Stomach (tissue), 8 donors: ENCODE measurements at regions not wholly inside any gene's neighbourhood (a gene's known extent, or its start where the extent isn't known, plus 50 kb on each side); places are given as distances from the start of the nearest gene placed in this dataset.

Experiments used
- DNase-seq, 2 donors: peaks; one replicate each; pipeline versions ENCODE4 v3.0.0 to v3.0.0-alpha.2; 2013 to 2019
- H3K27ac ChIP-seq, 5 donors: fragments of 200-600 bp in 4 of 5; sonication (generic) in 4 of 5; one replicate each; pipeline ENCODE4 v1.5.1; 2013 to 2019; ENCODE audit warnings: mild to moderate bottlenecking in 1 of 5, moderate library complexity in 1 of 5
- H3K27me3 ChIP-seq, 3 donors: fragments of 200-600 bp; sonication (generic); one replicate each; pipeline ENCODE4 v1.5.1; 2017 to 2019; ENCODE audit warnings: mixed run types in 1 of 3
- H3K36me3 ChIP-seq, 4 donors: fragments of 200-600 bp; sonication (generic); 1 replicate in 3 of 4; 2 replicates in 1 of 4; pipeline ENCODE4 v1.5.1; 2016 to 2019
- H3K4me1 ChIP-seq, 4 donors: fragments of 200-600 bp; sonication (generic); one replicate each; pipeline ENCODE4 v1.5.1; 2016 to 2019
- H3K4me3 ChIP-seq, 4 donors: fragments of 200-600 bp; sonication (generic) in 3 of 4; one replicate each; pipeline ENCODE4 v1.5.1; 2016 to 2019; ENCODE audit warnings: mild to moderate bottlenecking in 1 of 4
- H3K9me3 ChIP-seq, 4 donors: fragments of 200-600 bp; sonication (generic); one replicate each; pipeline ENCODE4 v1.5.1; 2016 to 2019
- CTCF ChIP-seq, 7 experiments: fragments of 450-650 bp in 4 of 7; fragments of 200-600 bp in 3 of 7; sonication (generic) in 3 of 7; IDR thresholded peaks; one replicate each; pipeline ENCODE4 v1.5.1; 2016 to 2019; ENCODE audit warnings: antibody characterized with exemption in 7 of 7, control low read depth in 2 of 7, mild to moderate bottlenecking in 1 of 7
- EP300 ChIP-seq: sonication (generic); formaldehyde crosslinking; IDR thresholded peaks from one replicate; pipeline ENCODE4 v1.6.1; 2017; ENCODE audit warnings: antibody characterized with exemption
- POLR2A ChIP-seq, 4 donors: fragments of 450-650 bp; IDR thresholded peaks; one replicate each; pipeline ENCODE4 v1.6.1; 2016; ENCODE audit warnings: antibody characterized with exemption in 4 of 4, control low read depth in 2 of 4, mild to moderate bottlenecking in 1 of 4, moderate library complexity in 1 of 4
- POLR2AphosphoS5 ChIP-seq, 3 donors: sonication (generic); formaldehyde crosslinking; IDR thresholded peaks; one replicate each; pipeline ENCODE4 v1.6.1; 2016; ENCODE audit warnings: antibody characterized with exemption in 3 of 3
- WGBS, 5 donors: extraction: QIAGEN DNeasy Blood & Tissue Kit in 3 of 5; methylation state at CpG; one replicate each; pipeline versions ENCODE4 v1.1.5 to v1.1.7; 2013 to 2018; 5-methylcytosine and 5-hydroxymethylcytosine counted together
- intact Hi-C: fragments of 100-400 bp; cut with DNase I; formaldehyde crosslinking; loops from one replicate; pipeline ENCODE4 v1.15.1; 2023; ENCODE audit warnings: low total_unique reads
- donor health status: healthy with polysubstance abuse.
- donor health status: Bipolar disorder and iron deficiency.
- donor health status: healthy.

DNA sequence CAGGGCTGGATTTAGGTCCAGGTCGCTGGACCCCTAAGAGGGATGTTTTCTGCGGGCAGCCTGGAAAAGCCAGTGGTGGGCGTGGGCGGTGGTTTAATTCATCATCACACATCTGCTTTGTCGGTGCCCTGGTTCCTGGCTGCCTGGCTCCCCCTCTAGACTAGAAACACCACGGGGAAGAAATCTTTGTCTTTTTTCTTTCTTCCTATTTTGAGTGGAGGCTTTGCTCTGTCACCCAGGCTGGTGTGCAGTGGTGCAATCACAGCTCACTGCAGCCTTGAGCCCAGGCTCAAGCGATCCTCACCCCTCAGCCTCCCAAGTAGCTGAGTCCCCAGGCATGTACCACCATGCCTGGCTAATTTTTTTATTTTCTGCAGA lies 86.6 kb upstream of the LINC01488 start:
- Histone ChIP-seq H3K36me3 (no peaks in the 10 kb centered on the region), H3K9me3 (no peaks in the 10 kb centered on the region), H3K4me3 (no peak overlapping the region), H3K27ac (no peak overlapping the region), H3K27me3 (peaks cover 0 to 30% (median 0%) of the 10 kb centered on the region in 3 donors), H3K4me1 (peaks cover 0 to 10% (median 5%) of the 10 kb centered on the region in 4 donors)
- intact Hi-C loops = no loop called here
- no peak for DNase-seq
- TF ChIP-seq CTCF (IDR thresholded peaks at IDR 0.05) = no peak
- no peak for TF ChIP-seq EP300
- no peak for TF ChIP-seq POLR2AphosphoS5 (IDR thresholded peaks at IDR 0.05)
- TF ChIP-seq POLR2A (IDR thresholded peaks at IDR 0.05) = no peak
- WGBS, 5 donors = 68 to 76% (median 73%) methylated on average over 7 of the region's 7 CpGs

- no peak for DNase-seq
- no peaks in the 10 kb centered on the region for H3K36me3 ChIP-seq
- H3K27me3 ChIP-seq = peaks cover 0 to 30% (median 0%) of the 10 kb centered on the region in 3 donors
- 72 to 96% (median 80%) methylated on average over 4 to 8 of the region's 8 CpGs for WGBS, 5 donors
- intact Hi-C loops = no loop called here
- peaks cover 0 to 10% (median 5%) of the 10 kb centered on the region in 4 donors for H3K4me1 ChIP-seq
- no peak overlapping the region for H3K27ac ChIP-seq
- TF ChIP-seq POLR2AphosphoS5 (IDR thresholded peaks at IDR 0.05) (no peak), EP300 (no peak), CTCF (IDR thresholded peaks at IDR 0.05) (no peak), POLR2A (IDR thresholded peaks at IDR 0.05) (no peak)
- no peaks in the 10 kb centered on the region for H3K9me3 ChIP-seq
- no peak overlapping the region for H3K4me3 ChIP-seq
Observed at GRCh38 chr11:69395287-69395686, 86.2 kb upstream of the LINC01488 start.

- Histone ChIP-seq H3K9me3 (no peaks in the 10 kb centered on the region), H3K4me3 (no peak overlapping the region), H3K36me3 (no peaks in the 10 kb centered on the region), H3K4me1 (peaks cover 0 to 10% (median 5%) of the 10 kb centered on the region in 4 donors), H3K27me3 (peaks cover 0 to 24% (median 0%) of the 10 kb centered on the region in 3 donors), H3K27ac (no peak overlapping the region)
- 79 to 86% (median 82%) methylated on average over 12 to 14 of the region's 14 CpGs for WGBS, 5 donors
- intact Hi-C loops = no loop called here
- no peak for DNase-seq
- TF ChIP-seq CTCF (IDR thresholded peaks at IDR 0.05) (no peak), POLR2A (IDR thresholded peaks at IDR 0.05) (no peak), POLR2AphosphoS5 (IDR thresholded peaks at IDR 0.05) (no peak), EP300 (no peak)
Observed at GRCh38 chr11:69396051-69396947, 85.2 kb upstream of the LINC01488 start.

DNA sequence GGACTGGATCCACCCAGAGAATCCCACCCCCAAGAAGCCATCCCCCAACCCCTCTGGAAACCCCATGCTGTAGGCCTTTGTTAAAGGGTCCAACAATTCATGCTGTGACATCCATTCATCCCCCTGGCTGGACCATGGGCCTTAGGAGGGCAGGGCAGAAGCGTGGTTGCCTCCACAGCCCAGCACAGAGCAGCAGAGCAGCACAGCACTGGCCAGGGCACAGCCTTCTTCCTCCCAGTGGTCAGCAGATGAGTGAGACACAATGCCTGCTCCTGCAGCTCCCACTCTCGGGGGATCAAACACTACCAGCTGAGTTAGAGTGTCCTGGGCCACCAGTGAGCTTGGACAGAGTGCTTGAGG lies 84.5 kb upstream of the LINC01488 start:
- TF ChIP-seq POLR2AphosphoS5 (IDR thresholded peaks at IDR 0.05) (no peak), EP300 (no peak), POLR2A (IDR thresholded peaks at IDR 0.05) (no peak), CTCF (IDR thresholded peaks at IDR 0.05) (no peak)
- DNase-seq = no peak
- Histone ChIP-seq H3K36me3 (no peaks in the 10 kb centered on the region), H3K9me3 (no peaks in the 10 kb centered on the region), H3K4me1 (peaks cover 0 to 10% (median 5%) of the 10 kb centered on the region in 4 donors), H3K4me3 (no peak overlapping the region), H3K27me3 (peaks cover 0 to 18% (median 0%) of the 10 kb centered on the region in 3 donors), H3K27ac (no peak overlapping the region)
- intact Hi-C loops = no loop called here
- 79 to 96% (median 91%) methylated on average over 2 of the region's 2 CpGs for WGBS, 5 donors
